B cell (primary cell): ENCODE measurements at regions not wholly inside any gene's neighbourhood (a gene's known extent, or its start where the extent isn't known, plus 50 kb on each side); places are given as distances from the start of the nearest gene placed in this dataset.

ENCODE experiments used
- EZH2 ChIP-seq: IDR thresholded peaks from 2 replicates; pipeline ENCODE4 v1.6.1; 2012; ENCODE audit warnings: borderline replicate concordance, low read depth, mild to moderate bottlenecking, moderate library complexity, low read length; ENCODE audit not compliant: insufficient read depth, poor library complexity, severe bottlenecking
- TF ChIP-seq, protein P1 (sequence below): fragments of 200-600 bp; IDR thresholded peaks from one replicate; pipeline ENCODE4 v1.8.0; 2022; ENCODE audit warnings: antibody characterized with exemption, mild to moderate bottlenecking

DNA sequence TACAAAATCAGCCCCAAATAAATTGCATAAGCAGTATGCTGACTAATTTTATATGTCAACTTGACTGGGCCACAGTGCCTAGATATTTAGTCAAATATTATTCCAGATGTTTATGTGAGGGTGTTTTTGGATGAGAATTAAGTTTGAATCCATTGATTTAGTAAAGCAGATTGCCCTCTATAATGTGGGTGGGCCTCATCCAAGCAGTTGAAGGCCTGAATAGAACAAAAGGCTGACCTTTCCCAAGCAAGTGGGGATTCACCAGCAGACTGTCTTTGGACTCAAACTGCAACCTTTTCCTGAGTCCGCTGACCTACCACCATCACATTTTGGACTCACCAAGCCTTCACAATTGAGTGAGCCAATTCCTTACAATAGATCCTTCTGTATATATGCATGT lies 186.4 kb downstream of the ARHGAP12 start:
- TF ChIP-seq, protein P1, sequence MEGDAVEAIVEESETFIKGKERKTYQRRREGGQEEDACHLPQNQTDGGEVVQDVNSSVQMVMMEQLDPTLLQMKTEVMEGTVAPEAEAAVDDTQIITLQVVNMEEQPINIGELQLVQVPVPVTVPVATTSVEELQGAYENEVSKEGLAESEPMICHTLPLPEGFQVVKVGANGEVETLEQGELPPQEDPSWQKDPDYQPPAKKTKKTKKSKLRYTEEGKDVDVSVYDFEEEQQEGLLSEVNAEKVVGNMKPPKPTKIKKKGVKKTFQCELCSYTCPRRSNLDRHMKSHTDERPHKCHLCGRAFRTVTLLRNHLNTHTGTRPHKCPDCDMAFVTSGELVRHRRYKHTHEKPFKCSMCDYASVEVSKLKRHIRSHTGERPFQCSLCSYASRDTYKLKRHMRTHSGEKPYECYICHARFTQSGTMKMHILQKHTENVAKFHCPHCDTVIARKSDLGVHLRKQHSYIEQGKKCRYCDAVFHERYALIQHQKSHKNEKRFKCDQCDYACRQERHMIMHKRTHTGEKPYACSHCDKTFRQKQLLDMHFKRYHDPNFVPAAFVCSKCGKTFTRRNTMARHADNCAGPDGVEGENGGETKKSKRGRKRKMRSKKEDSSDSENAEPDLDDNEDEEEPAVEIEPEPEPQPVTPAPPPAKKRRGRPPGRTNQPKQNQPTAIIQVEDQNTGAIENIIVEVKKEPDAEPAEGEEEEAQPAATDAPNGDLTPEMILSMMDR: no peak
- TF ChIP-seq EZH2: no peak
